ENCODE measurements at regions not wholly inside any gene's neighbourhood (a gene's known extent, or its start where the extent isn't known, plus 50 kb on each side); places are given as distances from the start of the nearest gene placed in this dataset.

- CTCF ChIA-PET, result no interaction called here
- POLR2A ChIA-PET, result interaction anchor here (0.6 kb wide), 1 partner anchor 379 kb away, joined by 3 read pairs; no protein-coding TSS in a partner anchor
- no peak overlapping the region for H3K4me3 Mint-ChIP-seq (ENCODE audit: unreplicated experiment)
- peaks cover 4% of the 10 kb centered on the region for H3K27me3 Mint-ChIP-seq (ENCODE audit: insufficient read depth, unreplicated experiment)
- TF ChIP-seq, protein P1, sequence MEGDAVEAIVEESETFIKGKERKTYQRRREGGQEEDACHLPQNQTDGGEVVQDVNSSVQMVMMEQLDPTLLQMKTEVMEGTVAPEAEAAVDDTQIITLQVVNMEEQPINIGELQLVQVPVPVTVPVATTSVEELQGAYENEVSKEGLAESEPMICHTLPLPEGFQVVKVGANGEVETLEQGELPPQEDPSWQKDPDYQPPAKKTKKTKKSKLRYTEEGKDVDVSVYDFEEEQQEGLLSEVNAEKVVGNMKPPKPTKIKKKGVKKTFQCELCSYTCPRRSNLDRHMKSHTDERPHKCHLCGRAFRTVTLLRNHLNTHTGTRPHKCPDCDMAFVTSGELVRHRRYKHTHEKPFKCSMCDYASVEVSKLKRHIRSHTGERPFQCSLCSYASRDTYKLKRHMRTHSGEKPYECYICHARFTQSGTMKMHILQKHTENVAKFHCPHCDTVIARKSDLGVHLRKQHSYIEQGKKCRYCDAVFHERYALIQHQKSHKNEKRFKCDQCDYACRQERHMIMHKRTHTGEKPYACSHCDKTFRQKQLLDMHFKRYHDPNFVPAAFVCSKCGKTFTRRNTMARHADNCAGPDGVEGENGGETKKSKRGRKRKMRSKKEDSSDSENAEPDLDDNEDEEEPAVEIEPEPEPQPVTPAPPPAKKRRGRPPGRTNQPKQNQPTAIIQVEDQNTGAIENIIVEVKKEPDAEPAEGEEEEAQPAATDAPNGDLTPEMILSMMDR (IDR thresholded peaks at IDR 0.05; ENCODE audit: unreplicated experiment), result no peak
- H3K4me1 Mint-ChIP-seq (ENCODE audit: insufficient read depth, unreplicated experiment), result peaks cover 11% of the 10 kb centered on the region
- no peaks in the 10 kb centered on the region for H3K9me3 Mint-ChIP-seq (ENCODE audit: unreplicated experiment)
- no TSS peak for BruUV-seq (replicated peaks)
- DNase-seq (ENCODE audit: unreplicated experiment), result no peak
- no peaks in the 10 kb centered on the region for H3K36me3 Mint-ChIP-seq (ENCODE audit: insufficient read depth, unreplicated experiment)
- intact Hi-C loops (cut with micrococcal nuclease), result no loop called here
- peak overlapping the region; percentile 59 for H3K27ac Mint-ChIP-seq (ENCODE audit: low read depth, unreplicated experiment)
These were observed 359.3 kb upstream of the RUNX1 start for GRCh38 chr21:35408401-35408800.

GRCh38 chr21:35406635-35407034 is 357.5 kb upstream of the RUNX1 start:
- Mint-ChIP-seq H3K9me3 (ENCODE audit: unreplicated experiment) (no peaks in the 10 kb centered on the region), H3K4me3 (ENCODE audit: unreplicated experiment) (no peak overlapping the region), H3K27me3 (ENCODE audit: insufficient read depth, unreplicated experiment) (no peaks in the 10 kb centered on the region), H3K27ac (ENCODE audit: low read depth, unreplicated experiment) (no peak overlapping the region), H3K4me1 (ENCODE audit: insufficient read depth, unreplicated experiment) (peaks cover 11% of the 10 kb centered on the region), H3K36me3 (ENCODE audit: insufficient read depth, unreplicated experiment) (no peaks in the 10 kb centered on the region)
- POLR2A ChIA-PET, result interaction anchor here (0.7 to 1.2 kb wide), 2 partner anchors 13 to 513 kb away, joined by 3 read pairs; no protein-coding TSS in a partner anchor
- no TSS peak for BruUV-seq (replicated peaks)
- TF ChIP-seq, protein P1 (IDR thresholded peaks at IDR 0.05; ENCODE audit: unreplicated experiment), result no peak
- intact Hi-C loops (cut with micrococcal nuclease), result no loop called here
- no peak for DNase-seq (ENCODE audit: unreplicated experiment)
- CTCF ChIA-PET, result interaction anchor here (1.1 kb wide), 1 partner anchor 517 kb away, joined by 4 read pairs; no protein-coding TSS in a partner anchor

DNA sequence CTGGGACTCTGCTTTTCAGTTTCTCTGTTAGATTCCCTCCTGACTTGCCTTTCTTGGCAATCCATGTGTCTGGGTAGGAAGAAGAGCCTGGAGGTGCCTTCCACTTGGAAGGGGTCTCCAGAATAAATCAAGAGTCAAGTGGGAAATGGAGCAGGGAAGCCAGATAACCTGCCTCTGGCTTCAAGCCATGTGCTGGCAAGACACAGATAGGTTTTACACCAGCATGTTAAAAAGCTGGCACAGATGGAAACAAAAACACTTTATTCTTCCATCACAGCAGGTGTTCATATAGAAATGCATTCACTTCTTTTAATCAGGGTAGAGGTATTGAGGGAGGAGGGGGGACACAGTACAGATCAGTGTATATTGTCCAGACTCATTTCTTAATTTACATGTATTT is 356.9 kb upstream of the RUNX1 start:
- BruUV-seq (replicated peaks), result no TSS peak
- DNase-seq (ENCODE audit: unreplicated experiment), result no peak
- Mint-ChIP-seq H3K27ac (ENCODE audit: low read depth, unreplicated experiment) (no peak overlapping the region), H3K27me3 (ENCODE audit: insufficient read depth, unreplicated experiment) (no peaks in the 10 kb centered on the region), H3K9me3 (ENCODE audit: unreplicated experiment) (no peaks in the 10 kb centered on the region), H3K4me1 (ENCODE audit: insufficient read depth, unreplicated experiment) (peaks cover 11% of the 10 kb centered on the region), H3K36me3 (ENCODE audit: insufficient read depth, unreplicated experiment) (no peaks in the 10 kb centered on the region), H3K4me3 (ENCODE audit: unreplicated experiment) (no peak overlapping the region)
- ChIA-PET CTCF (interaction anchor here (0.7 to 1.1 kb wide), 2 partner anchors 516 to 539 kb away, joined by 3 to 4 read pairs; no protein-coding TSS in a partner anchor), POLR2A (interaction anchor here (0.7 to 1.2 kb wide), 2 partner anchors 12 to 513 kb away, joined by 3 read pairs; no protein-coding TSS in a partner anchor)
- TF ChIP-seq, protein P1 (IDR thresholded peaks at IDR 0.05; ENCODE audit: unreplicated experiment), result no peak
- intact Hi-C loops (cut with micrococcal nuclease), result no loop called here

- Mint-ChIP-seq H3K9me3 (ENCODE audit: unreplicated experiment) (no peaks in the 10 kb centered on the region), H3K27me3 (ENCODE audit: insufficient read depth, unreplicated experiment) (no peaks in the 10 kb centered on the region), H3K4me3 (ENCODE audit: unreplicated experiment) (no peak overlapping the region), H3K27ac (ENCODE audit: low read depth, unreplicated experiment) (no peak overlapping the region), H3K36me3 (ENCODE audit: insufficient read depth, unreplicated experiment) (no peaks in the 10 kb centered on the region), H3K4me1 (ENCODE audit: insufficient read depth, unreplicated experiment) (peaks cover 11% of the 10 kb centered on the region)
- intact Hi-C loops (cut with micrococcal nuclease), result no loop called here
- TF ChIP-seq, protein P1 (IDR thresholded peaks at IDR 0.05; ENCODE audit: unreplicated experiment), result no peak
- BruUV-seq (replicated peaks), result no TSS peak
- ChIA-PET CTCF (no interaction called here), POLR2A (interaction anchor here (0.6 kb wide), 1 partner anchor 139 kb away, joined by 3 read pairs; no protein-coding TSS in a partner anchor)
- no peak for DNase-seq (ENCODE audit: unreplicated experiment)
These were observed 355.1 kb upstream of the RUNX1 start for GRCh38 chr21:35404247-35404646.

Data from MCF 10A (cell line).